ENCODE measurements at regions not wholly inside any gene's neighbourhood (a gene's known extent, or its start where the extent isn't known, plus 50 kb on each side); places are given as distances from the start of the nearest gene placed in this dataset.

DNA sequence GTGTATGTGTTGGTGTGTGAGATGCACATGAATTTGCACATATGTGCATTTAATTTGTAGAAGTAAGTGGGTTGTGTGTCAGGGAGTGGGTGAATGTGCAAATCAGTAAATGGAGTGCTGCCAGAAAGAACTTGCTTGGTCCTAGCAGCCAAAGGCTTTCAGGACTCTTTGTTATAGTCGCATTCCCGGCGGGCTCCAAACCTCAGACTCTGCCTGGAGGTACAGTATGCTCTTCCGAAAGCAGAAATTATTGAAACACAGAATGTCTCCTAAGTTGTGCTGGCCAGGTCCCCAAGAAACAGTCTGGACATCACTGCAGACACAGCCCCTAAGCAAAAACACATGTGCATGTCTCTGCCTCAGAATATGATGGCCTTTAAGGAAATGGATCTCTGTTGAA lies 232.4 kb downstream of the INSIG2 start:
- TF ChIP-seq, protein P1, sequence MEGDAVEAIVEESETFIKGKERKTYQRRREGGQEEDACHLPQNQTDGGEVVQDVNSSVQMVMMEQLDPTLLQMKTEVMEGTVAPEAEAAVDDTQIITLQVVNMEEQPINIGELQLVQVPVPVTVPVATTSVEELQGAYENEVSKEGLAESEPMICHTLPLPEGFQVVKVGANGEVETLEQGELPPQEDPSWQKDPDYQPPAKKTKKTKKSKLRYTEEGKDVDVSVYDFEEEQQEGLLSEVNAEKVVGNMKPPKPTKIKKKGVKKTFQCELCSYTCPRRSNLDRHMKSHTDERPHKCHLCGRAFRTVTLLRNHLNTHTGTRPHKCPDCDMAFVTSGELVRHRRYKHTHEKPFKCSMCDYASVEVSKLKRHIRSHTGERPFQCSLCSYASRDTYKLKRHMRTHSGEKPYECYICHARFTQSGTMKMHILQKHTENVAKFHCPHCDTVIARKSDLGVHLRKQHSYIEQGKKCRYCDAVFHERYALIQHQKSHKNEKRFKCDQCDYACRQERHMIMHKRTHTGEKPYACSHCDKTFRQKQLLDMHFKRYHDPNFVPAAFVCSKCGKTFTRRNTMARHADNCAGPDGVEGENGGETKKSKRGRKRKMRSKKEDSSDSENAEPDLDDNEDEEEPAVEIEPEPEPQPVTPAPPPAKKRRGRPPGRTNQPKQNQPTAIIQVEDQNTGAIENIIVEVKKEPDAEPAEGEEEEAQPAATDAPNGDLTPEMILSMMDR (conservative IDR thresholded peaks at IDR 0.05): no peak
- TF ChIP-seq ZFX (IDR thresholded peaks at IDR 0.05): no peak
